GM19193 (cell line): ENCODE measurements at regions not wholly inside any gene's neighbourhood (a gene's known extent, or its start where the extent isn't known, plus 50 kb on each side); places are given as distances from the start of the nearest gene placed in this dataset.

Experiments used
- POLR2A ChIP-seq: IDR thresholded peaks from 4 replicates; pipeline ENCODE4 v1.6.1; 2011; ENCODE audit not compliant: insufficient read depth, insufficient read length; ENCODE audit errors: extremely low read depth

- no peak for TF ChIP-seq POLR2A
Observed at GRCh38 chr3:106717178-106717780, 660.0 kb upstream of the CCDC54 start.

- no peak for TF ChIP-seq POLR2A
Observed at GRCh38 chr3:106719077-106719476, 658.2 kb upstream of the CCDC54 start.

GRCh38 chr3:106719583-106719982, 657.7 kb upstream of the CCDC54 start:
- no peak for TF ChIP-seq POLR2A

GRCh38 chr3:106720510-106720909, 656.7 kb upstream of the CCDC54 start:
- TF ChIP-seq POLR2A = no peak

GRCh38 chr3:106725566-106725965, 651.7 kb upstream of the CCDC54 start:
- no peak for TF ChIP-seq POLR2A

GRCh38 chr3:106728315-106729098, 648.7 kb upstream of the CCDC54 start:
- no peak for TF ChIP-seq POLR2A

GRCh38 chr3:106729481-106729880, 647.8 kb upstream of the CCDC54 start:
- no peak for TF ChIP-seq POLR2A

- TF ChIP-seq POLR2A = no peak
Observed at GRCh38 chr3:106731230-106731629, 646.0 kb upstream of the CCDC54 start.

GRCh38 chr3:106734712-106735111, 642.5 kb upstream of the CCDC54 start:
- no peak for TF ChIP-seq POLR2A

- TF ChIP-seq POLR2A = no peak
Observed at GRCh38 chr3:106737265-106737664, 640.0 kb upstream of the CCDC54 start.

GRCh38 chr3:106740116-106740515, 637.1 kb upstream of the CCDC54 start:
- TF ChIP-seq POLR2A = no peak

GRCh38 chr3:106745344-106746168, 631.7 kb upstream of the CCDC54 start:
- no peak for TF ChIP-seq POLR2A

GRCh38 chr3:106746286-106746685, 631.0 kb upstream of the CCDC54 start:
- no peak for TF ChIP-seq POLR2A

- no peak for TF ChIP-seq POLR2A
Observed at GRCh38 chr3:106748472-106749262, 628.6 kb upstream of the CCDC54 start.

- TF ChIP-seq POLR2A = no peak
Observed at GRCh38 chr3:106750092-106750491, 627.1 kb upstream of the CCDC54 start.
